ENCODE measurements at regions not wholly inside any gene's neighbourhood (a gene's known extent, or its start where the extent isn't known, plus 50 kb on each side); places are given as distances from the start of the nearest gene placed in this dataset.

DNA sequence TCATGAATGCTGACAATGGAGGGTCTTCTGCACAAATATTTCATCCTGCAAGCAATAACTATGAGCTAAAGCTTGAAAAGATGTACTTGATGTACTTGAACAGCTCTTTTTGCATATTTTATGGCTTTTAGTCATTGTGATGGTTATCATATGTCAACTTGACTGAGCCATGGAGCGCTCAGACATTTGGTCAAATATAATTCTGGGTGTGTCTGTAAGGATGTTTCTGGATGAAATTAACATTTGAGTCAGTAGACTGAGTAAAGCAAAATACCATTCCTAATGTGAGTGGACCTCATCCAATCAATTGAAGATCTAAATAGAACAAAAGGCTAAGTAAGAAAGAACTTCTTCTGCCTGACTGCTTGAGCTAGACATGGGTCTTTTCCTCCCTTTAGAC, 509.0 kb downstream of the BCL11A start:
- no peaks in the 10 kb centered on the region for H3K9me3 ChIP-seq (ENCODE audit: low read length)
- no peak overlapping the region for H3K9ac ChIP-seq (ENCODE audit: low read length)

DNA sequence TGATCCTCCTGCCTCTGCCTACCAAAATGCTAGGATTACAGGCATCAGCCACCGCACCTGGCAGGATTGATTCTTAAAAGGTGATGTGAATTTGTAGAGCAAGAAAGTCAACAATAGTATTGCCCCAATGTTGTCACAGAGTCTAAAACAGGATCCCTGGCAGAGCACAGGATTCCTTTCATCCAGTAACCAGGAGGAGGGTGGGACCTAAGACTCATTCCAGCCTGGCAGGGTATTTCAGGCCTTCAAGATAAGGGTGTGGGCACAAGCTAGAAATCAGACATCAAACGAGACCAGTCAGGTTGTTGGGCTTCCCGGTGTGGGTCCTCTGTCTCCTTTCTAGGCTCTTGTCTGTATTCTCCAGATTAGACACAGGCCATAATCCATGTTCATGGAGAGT, 511.4 kb downstream of the BCL11A start:
- Histone ChIP-seq H3F3A (ENCODE audit: insufficient read depth, low read length, poor library complexity, severe bottlenecking) (no peaks in the 10 kb centered on the region), H3K4me3 (ENCODE audit: low read length) (no peak overlapping the region), H3K27ac (ENCODE audit: low read length) (no peak overlapping the region), H3K79me2 (replicated peaks; ENCODE audit: insufficient read depth, low read length) (no peaks in the 10 kb centered on the region), H2AFZ (ENCODE audit: low read depth, low read length) (no peak overlapping the region), H3K9me2 (ENCODE audit: insufficient read depth, low read length) (no peaks in the 10 kb centered on the region), H3K9ac (ENCODE audit: low read length) (no peak overlapping the region), H3K4me2 (ENCODE audit: low read length) (no peak overlapping the region), H3K9me3 (ENCODE audit: low read length) (no peaks in the 10 kb centered on the region), H3K36me3 (ENCODE audit: insufficient read depth, low read length) (no peaks in the 10 kb centered on the region), H4K20me1 (ENCODE audit: insufficient read depth) (no peaks in the 10 kb centered on the region), H3K27me3 (ENCODE audit: insufficient read depth, low read depth, low read length) (no peaks in the 10 kb centered on the region)
- TF ChIP-seq MXI1 (conservative IDR thresholded peaks at IDR 0.05; ENCODE audit: poor library complexity, severe bottlenecking) (no peak), EP300 (conservative IDR thresholded peaks at IDR 0.05; ENCODE audit: poor library complexity, severe bottlenecking) (no peak), SMC3 (conservative IDR thresholded peaks at IDR 0.05; ENCODE audit: poor library complexity) (no peak), RAD21 (conservative IDR thresholded peaks at IDR 0.05) (no peak), EZH2 (IDR thresholded peaks at IDR 0.05; ENCODE audit: borderline replicate concordance, insufficient read depth, low read length, poor library complexity, severe bottlenecking) (no peak), POLR2AphosphoS5 (IDR thresholded peaks at IDR 0.05) (no peak)
- TF ChIP-seq, protein P1, sequence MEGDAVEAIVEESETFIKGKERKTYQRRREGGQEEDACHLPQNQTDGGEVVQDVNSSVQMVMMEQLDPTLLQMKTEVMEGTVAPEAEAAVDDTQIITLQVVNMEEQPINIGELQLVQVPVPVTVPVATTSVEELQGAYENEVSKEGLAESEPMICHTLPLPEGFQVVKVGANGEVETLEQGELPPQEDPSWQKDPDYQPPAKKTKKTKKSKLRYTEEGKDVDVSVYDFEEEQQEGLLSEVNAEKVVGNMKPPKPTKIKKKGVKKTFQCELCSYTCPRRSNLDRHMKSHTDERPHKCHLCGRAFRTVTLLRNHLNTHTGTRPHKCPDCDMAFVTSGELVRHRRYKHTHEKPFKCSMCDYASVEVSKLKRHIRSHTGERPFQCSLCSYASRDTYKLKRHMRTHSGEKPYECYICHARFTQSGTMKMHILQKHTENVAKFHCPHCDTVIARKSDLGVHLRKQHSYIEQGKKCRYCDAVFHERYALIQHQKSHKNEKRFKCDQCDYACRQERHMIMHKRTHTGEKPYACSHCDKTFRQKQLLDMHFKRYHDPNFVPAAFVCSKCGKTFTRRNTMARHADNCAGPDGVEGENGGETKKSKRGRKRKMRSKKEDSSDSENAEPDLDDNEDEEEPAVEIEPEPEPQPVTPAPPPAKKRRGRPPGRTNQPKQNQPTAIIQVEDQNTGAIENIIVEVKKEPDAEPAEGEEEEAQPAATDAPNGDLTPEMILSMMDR (IDR thresholded peaks at IDR 0.05; ENCODE audit: poor library complexity, severe bottlenecking) = no peak
- TF ChIP-seq, protein P2, sequence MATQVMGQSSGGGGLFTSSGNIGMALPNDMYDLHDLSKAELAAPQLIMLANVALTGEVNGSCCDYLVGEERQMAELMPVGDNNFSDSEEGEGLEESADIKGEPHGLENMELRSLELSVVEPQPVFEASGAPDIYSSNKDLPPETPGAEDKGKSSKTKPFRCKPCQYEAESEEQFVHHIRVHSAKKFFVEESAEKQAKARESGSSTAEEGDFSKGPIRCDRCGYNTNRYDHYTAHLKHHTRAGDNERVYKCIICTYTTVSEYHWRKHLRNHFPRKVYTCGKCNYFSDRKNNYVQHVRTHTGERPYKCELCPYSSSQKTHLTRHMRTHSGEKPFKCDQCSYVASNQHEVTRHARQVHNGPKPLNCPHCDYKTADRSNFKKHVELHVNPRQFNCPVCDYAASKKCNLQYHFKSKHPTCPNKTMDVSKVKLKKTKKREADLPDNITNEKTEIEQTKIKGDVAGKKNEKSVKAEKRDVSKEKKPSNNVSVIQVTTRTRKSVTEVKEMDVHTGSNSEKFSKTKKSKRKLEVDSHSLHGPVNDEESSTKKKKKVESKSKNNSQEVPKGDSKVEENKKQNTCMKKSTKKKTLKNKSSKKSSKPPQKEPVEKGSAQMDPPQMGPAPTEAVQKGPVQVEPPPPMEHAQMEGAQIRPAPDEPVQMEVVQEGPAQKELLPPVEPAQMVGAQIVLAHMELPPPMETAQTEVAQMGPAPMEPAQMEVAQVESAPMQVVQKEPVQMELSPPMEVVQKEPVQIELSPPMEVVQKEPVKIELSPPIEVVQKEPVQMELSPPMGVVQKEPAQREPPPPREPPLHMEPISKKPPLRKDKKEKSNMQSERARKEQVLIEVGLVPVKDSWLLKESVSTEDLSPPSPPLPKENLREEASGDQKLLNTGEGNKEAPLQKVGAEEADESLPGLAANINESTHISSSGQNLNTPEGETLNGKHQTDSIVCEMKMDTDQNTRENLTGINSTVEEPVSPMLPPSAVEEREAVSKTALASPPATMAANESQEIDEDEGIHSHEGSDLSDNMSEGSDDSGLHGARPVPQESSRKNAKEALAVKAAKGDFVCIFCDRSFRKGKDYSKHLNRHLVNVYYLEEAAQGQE (IDR thresholded peaks at IDR 0.05; ENCODE audit: borderline replicate concordance) = no peak

More for the DNA sequence above, 509.0 kb downstream of the BCL11A start:
- no peak overlapping the region for H3K4me3 ChIP-seq (ENCODE audit: low read length)
- H3K36me3 ChIP-seq (ENCODE audit: insufficient read depth, low read length) = no peaks in the 10 kb centered on the region
- H3K79me2 ChIP-seq (replicated peaks; ENCODE audit: insufficient read depth, low read length) = no peaks in the 10 kb centered on the region
- H3K27ac ChIP-seq (ENCODE audit: low read length) = no peak overlapping the region
- TF ChIP-seq TAF1 (IDR thresholded peaks at IDR 0.05; ENCODE audit: low read depth) (no peak), EZH2 (IDR thresholded peaks at IDR 0.05; ENCODE audit: borderline replicate concordance, insufficient read depth, low read length, poor library complexity, severe bottlenecking) (no peak), SMC3 (conservative IDR thresholded peaks at IDR 0.05; ENCODE audit: poor library complexity) (no peak), EP300 (conservative IDR thresholded peaks at IDR 0.05; ENCODE audit: poor library complexity, severe bottlenecking) (no peak), MXI1 (conservative IDR thresholded peaks at IDR 0.05; ENCODE audit: poor library complexity, severe bottlenecking) (no peak), RAD21 (conservative IDR thresholded peaks at IDR 0.05) (no peak), POLR2AphosphoS5 (IDR thresholded peaks at IDR 0.05) (no peak)
- TF ChIP-seq, protein P2 (IDR thresholded peaks at IDR 0.05; ENCODE audit: borderline replicate concordance) = no peak
- TF ChIP-seq, protein P1 (IDR thresholded peaks at IDR 0.05; ENCODE audit: poor library complexity, severe bottlenecking) = no peak
- H3F3A ChIP-seq (ENCODE audit: insufficient read depth, low read length, poor library complexity, severe bottlenecking) = no peaks in the 10 kb centered on the region
- no peak overlapping the region for H2AFZ ChIP-seq (ENCODE audit: low read depth, low read length)
- H3K27me3 ChIP-seq (ENCODE audit: insufficient read depth, low read depth, low read length) = no peaks in the 10 kb centered on the region
- H4K20me1 ChIP-seq (ENCODE audit: insufficient read depth) = no peaks in the 10 kb centered on the region
- H3K9me2 ChIP-seq (ENCODE audit: insufficient read depth, low read length) = no peaks in the 10 kb centered on the region
- H3K4me2 ChIP-seq (ENCODE audit: low read length) = no peak overlapping the region
